Epidermal melanocyte (primary cell): ENCODE measurements at regions not wholly inside any gene's neighbourhood (a gene's known extent, or its start where the extent isn't known, plus 50 kb on each side); places are given as distances from the start of the nearest gene placed in this dataset.
"Not testable (repeated sequence)": the region's sequence is repeated elsewhere in the genome, so short reads cannot be mapped to it uniquely, and the experiment has no call there.

ENCODE experiments used
- DNase-seq: peaks from one replicate; pipeline ENCODE4 v3.0.0; 2011; ENCODE audit warnings: low spot score; ENCODE audit not compliant: insufficient read length

GRCh38 chr9:41623666-41624065, 434.5 kb upstream of the ZNG1F start:
- DNase-seq = not testable (repeated sequence)

GRCh38 chr9:41619254-41619653, 430.1 kb upstream of the ZNG1F start:
- not testable (repeated sequence) for DNase-seq

- not testable (repeated sequence) for DNase-seq
These were observed 417.9 kb upstream of the ZNG1F start for GRCh38 chr9:41606961-41607547.

- not testable (repeated sequence) for DNase-seq
These were observed 376.5 kb upstream of the ZNG1F start for GRCh38 chr9:41565572-41565971.
